ENCODE measurements at regions not wholly inside any gene's neighbourhood (a gene's known extent, or its start where the extent isn't known, plus 50 kb on each side); places are given as distances from the start of the nearest gene placed in this dataset.

GRCh38 chr2:188851311-188851710 is 122.9 kb upstream of the COL3A1 start (continued):
- no peak for TF ChIP-seq ZNF530 (tag by site-specific recombination; IDR thresholded peaks at IDR 0.05; ENCODE audit: low read depth)
- TF ChIP-seq ZNF140 (tag by site-specific recombination; IDR thresholded peaks at IDR 0.05), result no peak
- TF ChIP-seq ZNF704 (tag by site-specific recombination; IDR thresholded peaks at IDR 0.05), result no peak
- TF ChIP-seq CTCF (tag by site-specific recombination; IDR thresholded peaks at IDR 0.05), result no peak
- TF ChIP-seq ZBTB10 (tag by site-specific recombination; IDR thresholded peaks at IDR 0.05), result no peak
- TF ChIP-seq ZNF16 (tag by site-specific recombination; IDR thresholded peaks at IDR 0.05; ENCODE audit: low read depth), result no peak

- Histone ChIP-seq H3K9me3 (ENCODE audit: control insufficient read depth, insufficient read depth, low read depth, low read length) (no peaks in the 10 kb centered on the region), H3K36me3 (ENCODE audit: control insufficient read depth in 2 of 2, insufficient read depth in 1 of 2, low read length in 2 of 2) (no peaks in the 10 kb centered on the region), H3K27ac (ENCODE audit: extremely low read depth, low read depth, low read length) (no peak overlapping the region), H3K4me3 (ENCODE audit: low read depth, low read length) (no peak overlapping the region), H3K4me1 (ENCODE audit: control insufficient read depth, insufficient read depth, low read length) (no peaks in the 10 kb centered on the region)
- ChIA-PET POLR2A (no interaction called here), CTCF (no interaction called here)
- TF ChIP-seq EGR2 (tag by site-specific recombination; IDR thresholded peaks at IDR 0.05; ENCODE audit: low read depth) (no peak), SP7 (tag by site-specific recombination; IDR thresholded peaks at IDR 0.05) (no peak), ZNF596 (tag by site-specific recombination; IDR thresholded peaks at IDR 0.05) (no peak), ZNF580 (tag by site-specific recombination; IDR thresholded peaks at IDR 0.05) (no peak), ZNF623 (tag by site-specific recombination; IDR thresholded peaks at IDR 0.05) (no peak)
These were observed 122.3 kb upstream of the COL3A1 start for GRCh38 chr2:188851826-188852225.

- H3K9me3 ChIP-seq (ENCODE audit: control insufficient read depth, insufficient read depth, low read depth, low read length), result no peaks in the 10 kb centered on the region
- CTCF ChIA-PET, result no interaction called here
- no peak overlapping the region for H3K27ac ChIP-seq (ENCODE audit: extremely low read depth, low read depth, low read length)
- no peaks in the 10 kb centered on the region for H3K36me3 ChIP-seq (ENCODE audit: control insufficient read depth in 2 of 2, insufficient read depth in 1 of 2, low read length in 2 of 2)
- TF ChIP-seq ZNF510 (tag by site-specific recombination; IDR thresholded peaks at IDR 0.05; ENCODE audit: insufficient replicate concordance) (no peak), ZBTB1 (tag by site-specific recombination; IDR thresholded peaks at IDR 0.05) (no peak), ZNF248 (tag by site-specific recombination; IDR thresholded peaks at IDR 0.05) (no peak), ZNF621 (tag by site-specific recombination; IDR thresholded peaks at IDR 0.05) (no peak), ZNF37A (tag by site-specific recombination; IDR thresholded peaks at IDR 0.05) (no peak), ZNF555 (tag by site-specific recombination; conservative IDR thresholded peaks at IDR 0.05) (no peak), OSR2 (tag by site-specific recombination; IDR thresholded peaks at IDR 0.05) (no peak), ZNF223 (tag by site-specific recombination; IDR thresholded peaks at IDR 0.05) (no peak), ZNF660 (tag by site-specific recombination; IDR thresholded peaks at IDR 0.05) (no peak), AEBP2 (tag by site-specific recombination; IDR thresholded peaks at IDR 0.05; ENCODE audit: borderline replicate concordance) (no peak), ZNF670 (tag by site-specific recombination; IDR thresholded peaks at IDR 0.05; ENCODE audit: low read depth) (no peak), ZNF792 (tag by site-specific recombination; IDR thresholded peaks at IDR 0.05) (no peak), PRDM6 (tag by site-specific recombination; IDR thresholded peaks at IDR 0.05) (no peak), GFI1B (tag by site-specific recombination; IDR thresholded peaks at IDR 0.05) (no peak), ZNF610 (tag by site-specific recombination; IDR thresholded peaks at IDR 0.05; ENCODE audit: borderline replicate concordance) (no peak), GLI2 (tag by site-specific recombination; IDR thresholded peaks at IDR 0.05; ENCODE audit: borderline replicate concordance, low read depth) (no peak)
- H3K4me3 ChIP-seq (ENCODE audit: low read depth, low read length), result no peak overlapping the region
- H3K4me1 ChIP-seq (ENCODE audit: control insufficient read depth, insufficient read depth, low read length), result no peaks in the 10 kb centered on the region
- POLR2A ChIA-PET, result no interaction called here
These were observed 121.4 kb upstream of the COL3A1 start for GRCh38 chr2:188852772-188853171.
